ENCODE measurements at regions not wholly inside any gene's neighbourhood (a gene's known extent, or its start where the extent isn't known, plus 50 kb on each side); places are given as distances from the start of the nearest gene placed in this dataset.

- no peaks in the 10 kb centered on the region for H3K4me1 ChIP-seq (ENCODE audit: control insufficient read depth in 2 of 2, insufficient read depth in 1 of 2, low read depth in 1 of 2, low read length in 2 of 2)
- WGBS, 2 donors (ENCODE audit: extremely low coverage in 2 of 2, insufficient read length in 2 of 2, insufficient replicate concordance in 1 of 2), result no CpG with 5 or more reads among the region's 3 CpGs
Observed at GRCh38 chr2:156884216-156884615, 373.3 kb upstream of the GALNT5 start.

GRCh38 chr2:156890529-156891148, 366.9 kb upstream of the GALNT5 start:
- no peak for DNase-seq (ENCODE audit: low spot score)
- WGBS, 2 donors (ENCODE audit: extremely low coverage in 2 of 2, insufficient read length in 2 of 2, insufficient replicate concordance in 1 of 2), result no CpG with 5 or more reads among the region's 5 CpGs

More at GRCh38 chr2:156884216-156884615, 373.3 kb upstream of the GALNT5 start:
- Histone ChIP-seq H4K91ac (ENCODE audit: low read depth, low read length, poor library complexity) (no peak overlapping the region), H3K79me1 (ENCODE audit: low read depth, low read length) (no peaks in the 10 kb centered on the region), H2BK120ac (ENCODE audit: low read depth, low read length) (no peak overlapping the region), H2BK15ac (ENCODE audit: low read length) (no peak overlapping the region), H3K23ac (ENCODE audit: low read depth, low read length, poor library complexity) (no peak overlapping the region), H3K18ac (ENCODE audit: low read length) (no peak overlapping the region), H2BK5ac (ENCODE audit: low read length) (no peak overlapping the region), H2AFZ (ENCODE audit: low read length) (no peak overlapping the region), H4K8ac (ENCODE audit: low read depth, low read length) (no peak overlapping the region), H3K14ac (ENCODE audit: low read length) (no peak overlapping the region), H3K4ac (ENCODE audit: low read length) (no peak overlapping the region), H2AK5ac (ENCODE audit: low read depth, low read length) (no peak overlapping the region), H3K4me3 (ENCODE audit: low read length in 2 of 2) (no peak overlapping the region), H3K4me2 (ENCODE audit: insufficient read depth, low read length, poor library complexity, severe bottlenecking) (no peak overlapping the region), H3K9ac (ENCODE audit: low read depth, low read length, poor library complexity) (no peak overlapping the region), H3K27me3 (ENCODE audit: control insufficient read depth in 3 of 3, insufficient read depth in 3 of 3, low read depth in 1 of 3, low read length in 3 of 3) (peaks cover 0 to 6% (median 0%) of the 10 kb centered on the region in 3 experiments), H3K9me3 (replicated peaks in 1 of 2; ENCODE audit: control insufficient read depth in 2 of 2, insufficient read depth in 1 of 2, low read depth in 1 of 2, low read length in 2 of 2) (no peaks in the 10 kb centered on the region), H2BK12ac (ENCODE audit: low read length) (no peak overlapping the region), H3K36me3 (replicated peaks in 1 of 2; ENCODE audit: control insufficient read depth in 2 of 2, insufficient read depth in 2 of 2, low read length in 2 of 2) (no peaks in the 10 kb centered on the region), H3K27ac (replicated peaks; ENCODE audit: low read length) (no peak overlapping the region)
- DNase-seq (ENCODE audit: low spot score), result no peak

GRCh38 chr2:156891609-156892008, 365.9 kb upstream of the GALNT5 start:
- Histone ChIP-seq H4K8ac (ENCODE audit: low read depth, low read length) (no peak overlapping the region), H3K9me3 (replicated peaks in 1 of 2; ENCODE audit: control insufficient read depth in 2 of 2, insufficient read depth in 1 of 2, low read depth in 1 of 2, low read length in 2 of 2) (no peaks in the 10 kb centered on the region), H3K4ac (ENCODE audit: low read length) (no peak overlapping the region), H2BK15ac (ENCODE audit: low read length) (no peak overlapping the region), H3K4me3 (ENCODE audit: low read length in 2 of 2) (no peak overlapping the region), H2BK12ac (ENCODE audit: low read length) (no peak overlapping the region), H3K27me3 (ENCODE audit: control insufficient read depth in 3 of 3, insufficient read depth in 3 of 3, low read depth in 1 of 3, low read length in 3 of 3) (peaks cover 0 to 3% (median 0%) of the 10 kb centered on the region in 3 experiments), H3K79me1 (ENCODE audit: low read depth, low read length) (no peaks in the 10 kb centered on the region), H4K91ac (ENCODE audit: low read depth, low read length, poor library complexity) (no peak overlapping the region), H3K36me3 (replicated peaks in 1 of 2; ENCODE audit: control insufficient read depth in 2 of 2, insufficient read depth in 2 of 2, low read length in 2 of 2) (no peaks in the 10 kb centered on the region), H3K9ac (ENCODE audit: low read depth, low read length, poor library complexity) (no peak overlapping the region), H3K4me2 (ENCODE audit: insufficient read depth, low read length, poor library complexity, severe bottlenecking) (no peak overlapping the region), H3K27ac (replicated peaks; ENCODE audit: low read length) (no peak overlapping the region), H2AFZ (ENCODE audit: low read length) (no peak overlapping the region), H2BK5ac (ENCODE audit: low read length) (no peak overlapping the region), H2AK5ac (ENCODE audit: low read depth, low read length) (no peak overlapping the region), H3K14ac (ENCODE audit: low read length) (no peak overlapping the region), H3K23ac (ENCODE audit: low read depth, low read length, poor library complexity) (no peak overlapping the region), H2BK120ac (ENCODE audit: low read depth, low read length) (no peak overlapping the region), H3K18ac (ENCODE audit: low read length) (no peak overlapping the region), H3K4me1 (ENCODE audit: control insufficient read depth in 2 of 2, insufficient read depth in 1 of 2, low read depth in 1 of 2, low read length in 2 of 2) (peaks cover 0 to 5% of the 10 kb centered on the region in 2 donors)
- no peak for DNase-seq (ENCODE audit: low spot score)
- no CpG with 5 or more reads among the region's 1 CpG for WGBS, 2 donors (ENCODE audit: extremely low coverage in 2 of 2, insufficient read length in 2 of 2, insufficient replicate concordance in 1 of 2)

More at GRCh38 chr2:156890529-156891148, 366.9 kb upstream of the GALNT5 start:
- Histone ChIP-seq H3K27me3 (ENCODE audit: control insufficient read depth in 3 of 3, insufficient read depth in 3 of 3, low read depth in 1 of 3, low read length in 3 of 3) (peaks cover 0 to 3% (median 0%) of the 10 kb centered on the region in 3 experiments), H3K4me3 (ENCODE audit: low read length in 2 of 2) (no peak overlapping the region), H4K8ac (ENCODE audit: low read depth, low read length) (no peak overlapping the region), H2BK5ac (ENCODE audit: low read length) (no peak overlapping the region), H3K9me3 (replicated peaks in 1 of 2; ENCODE audit: control insufficient read depth in 2 of 2, insufficient read depth in 1 of 2, low read depth in 1 of 2, low read length in 2 of 2) (no peaks in the 10 kb centered on the region), H3K4me1 (ENCODE audit: control insufficient read depth in 2 of 2, insufficient read depth in 1 of 2, low read depth in 1 of 2, low read length in 2 of 2) (peaks cover 0 to 5% of the 10 kb centered on the region in 2 donors), H4K91ac (ENCODE audit: low read depth, low read length, poor library complexity) (no peak overlapping the region), H3K79me1 (ENCODE audit: low read depth, low read length) (no peaks in the 10 kb centered on the region), H3K18ac (ENCODE audit: low read length) (no peak overlapping the region), H2AFZ (ENCODE audit: low read length) (no peak overlapping the region), H3K4ac (ENCODE audit: low read length) (no peak overlapping the region), H3K36me3 (replicated peaks in 1 of 2; ENCODE audit: control insufficient read depth in 2 of 2, insufficient read depth in 2 of 2, low read length in 2 of 2) (no peaks in the 10 kb centered on the region), H3K23ac (ENCODE audit: low read depth, low read length, poor library complexity) (no peak overlapping the region), H3K9ac (ENCODE audit: low read depth, low read length, poor library complexity) (no peak overlapping the region), H2BK12ac (ENCODE audit: low read length) (no peak overlapping the region), H2AK5ac (ENCODE audit: low read depth, low read length) (no peak overlapping the region), H3K4me2 (ENCODE audit: insufficient read depth, low read length, poor library complexity, severe bottlenecking) (no peak overlapping the region), H2BK120ac (ENCODE audit: low read depth, low read length) (no peak overlapping the region), H3K14ac (ENCODE audit: low read length) (no peak overlapping the region), H3K27ac (replicated peaks; ENCODE audit: low read length) (no peak overlapping the region), H2BK15ac (ENCODE audit: low read length) (no peak overlapping the region)

- H3K27ac ChIP-seq (replicated peaks; ENCODE audit: low read length), result peak overlapping the region; percentile 42
Observed at GRCh38 chr2:156892467-156893281, 364.8 kb upstream of the GALNT5 start.

More at GRCh38 chr2:156892467-156893281, 364.8 kb upstream of the GALNT5 start:
- no peak overlapping the region for H4K91ac ChIP-seq (ENCODE audit: low read depth, low read length, poor library complexity)
- H3K23ac ChIP-seq (ENCODE audit: low read depth, low read length, poor library complexity), result no peak overlapping the region
- H2AK5ac ChIP-seq (ENCODE audit: low read depth, low read length), result no peak overlapping the region
- peaks cover 0 to 3% (median 0%) of the 10 kb centered on the region in 3 experiments for H3K27me3 ChIP-seq (ENCODE audit: control insufficient read depth in 3 of 3, insufficient read depth in 3 of 3, low read depth in 1 of 3, low read length in 3 of 3)
- no CpG with 5 or more reads among the region's 14 CpGs for WGBS, 2 donors (ENCODE audit: extremely low coverage in 2 of 2, insufficient read length in 2 of 2, insufficient replicate concordance in 1 of 2)
- H3K4ac ChIP-seq (ENCODE audit: low read length), result no peak overlapping the region
- no peak overlapping the region for H3K14ac ChIP-seq (ENCODE audit: low read length)
- no peak overlapping the region for H2BK12ac ChIP-seq (ENCODE audit: low read length)
- H3K9ac ChIP-seq (ENCODE audit: low read depth, low read length, poor library complexity), result no peak overlapping the region
- no peaks in the 10 kb centered on the region for H3K9me3 ChIP-seq (replicated peaks in 1 of 2; ENCODE audit: control insufficient read depth in 2 of 2, insufficient read depth in 1 of 2, low read depth in 1 of 2, low read length in 2 of 2)
- peak overlapping the region in 1 of 2 donors; percentile 39 for H3K4me3 ChIP-seq (ENCODE audit: low read length in 2 of 2)
- H4K8ac ChIP-seq (ENCODE audit: low read depth, low read length), result no peak overlapping the region
- H3K36me3 ChIP-seq (replicated peaks in 1 of 2; ENCODE audit: control insufficient read depth in 2 of 2, insufficient read depth in 2 of 2, low read length in 2 of 2), result no peaks in the 10 kb centered on the region
- H3K4me2 ChIP-seq (ENCODE audit: insufficient read depth, low read length, poor library complexity, severe bottlenecking), result peak overlapping the region; percentile 60
- peak overlapping the region; percentile 50 for H3K18ac ChIP-seq (ENCODE audit: low read length)
- H2BK5ac ChIP-seq (ENCODE audit: low read length), result no peak overlapping the region
- no peaks in the 10 kb centered on the region for H3K79me1 ChIP-seq (ENCODE audit: low read depth, low read length)
- H2AFZ ChIP-seq (ENCODE audit: low read length), result peak overlapping the region; percentile 89
- no peak overlapping the region for H2BK120ac ChIP-seq (ENCODE audit: low read depth, low read length)
- H3K4me1 ChIP-seq (ENCODE audit: control insufficient read depth in 2 of 2, insufficient read depth in 1 of 2, low read depth in 1 of 2, low read length in 2 of 2), result peaks cover 0 to 5% of the 10 kb centered on the region in 2 donors
- H2BK15ac ChIP-seq (ENCODE audit: low read length), result no peak overlapping the region
- DNase-seq (ENCODE audit: low spot score), result peak; percentile 41
